Caki2 (cell line): ENCODE measurements at regions not wholly inside any gene's neighbourhood (a gene's known extent, or its start where the extent isn't known, plus 50 kb on each side); places are given as distances from the start of the nearest gene placed in this dataset.

Experiments
- DNase-seq: peaks from one replicate; pipeline ENCODE4 v3.0.0-alpha.2; 2015; ENCODE audit warnings: low read depth
- in situ Hi-C: cut with HindIII; loops from 2 replicates; pipeline ENCODE4 v1.10.0; 2016; ENCODE audit warnings: low sequenced_read_pairs, low pct_unique_long_range_greater_than_20kb, mixed read lengths

GRCh38 chr2:15745907-15746702 is 154.4 kb downstream of the DDX1 start:
- in situ Hi-C loops, result no loop called here
- no peak for DNase-seq

GRCh38 chr2:15746703-15747550 is 155.3 kb downstream of the DDX1 start:
- in situ Hi-C loops, result no loop called here
- no peak for DNase-seq

- in situ Hi-C loops, result no loop called here
- no peak for DNase-seq
These were observed 156.2 kb downstream of the DDX1 start for GRCh38 chr2:15747603-15748471.

GRCh38 chr2:15748736-15749323 is 157.2 kb downstream of the DDX1 start:
- no peak for DNase-seq
- in situ Hi-C loops, result no loop called here

- DNase-seq, result no peak
- in situ Hi-C loops, result no loop called here
These were observed 158.1 kb downstream of the DDX1 start for GRCh38 chr2:15749460-15750432.

GRCh38 chr2:15750433-15750814 is 158.8 kb downstream of the DDX1 start:
- in situ Hi-C loops, result no loop called here
- DNase-seq, result no peak

- in situ Hi-C loops, result no loop called here
- no peak for DNase-seq
These were observed 159.2 kb downstream of the DDX1 start for GRCh38 chr2:15750822-15751329.

GRCh38 chr2:15751477-15751876 is 159.8 kb downstream of the DDX1 start:
- in situ Hi-C loops, result no loop called here
- DNase-seq, result no peak

- in situ Hi-C loops, result no loop called here
- DNase-seq, result no peak
These were observed 161.0 kb downstream of the DDX1 start for GRCh38 chr2:15752552-15753232.

GRCh38 chr2:15753233-15753798 is 161.6 kb downstream of the DDX1 start:
- in situ Hi-C loops, result no loop called here
- DNase-seq, result no peak

GRCh38 chr2:15753811-15754702 is 162.4 kb downstream of the DDX1 start:
- in situ Hi-C loops, result no loop called here
- no peak for DNase-seq

GRCh38 chr2:15754703-15755099 is 163.0 kb downstream of the DDX1 start:
- DNase-seq, result no peak
- in situ Hi-C loops, result no loop called here

GRCh38 chr2:15755528-15755927 is 163.9 kb downstream of the DDX1 start:
- no peak for DNase-seq
- in situ Hi-C loops, result no loop called here

GRCh38 chr2:15756011-15756550 is 164.4 kb downstream of the DDX1 start:
- DNase-seq, result no peak
- in situ Hi-C loops, result no loop called here
